ENCODE measurements at regions not wholly inside any gene's neighbourhood (a gene's known extent, or its start where the extent isn't known, plus 50 kb on each side); places are given as distances from the start of the nearest gene placed in this dataset.

DNA sequence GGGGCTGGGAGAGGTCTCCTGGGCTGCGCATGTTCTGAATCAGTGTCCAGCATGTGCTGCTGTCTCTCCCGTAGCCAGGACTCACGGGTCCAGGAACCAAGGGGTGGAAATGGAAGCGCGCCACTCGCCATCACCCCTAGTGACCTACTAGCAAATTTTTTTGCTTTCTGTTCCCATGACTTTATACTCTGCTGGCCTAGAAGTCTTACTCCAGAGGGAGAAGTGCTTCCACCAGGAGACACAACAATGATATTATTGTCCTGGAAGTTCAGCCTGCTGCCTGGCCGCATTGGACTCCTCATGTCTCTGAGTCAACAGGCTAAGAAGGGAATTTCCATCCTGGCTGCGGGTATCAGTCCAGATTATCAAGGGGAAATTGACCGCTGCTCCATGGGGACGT, 729.7 kb downstream of the BRD1 start:
- TF ChIP-seq, protein P1, sequence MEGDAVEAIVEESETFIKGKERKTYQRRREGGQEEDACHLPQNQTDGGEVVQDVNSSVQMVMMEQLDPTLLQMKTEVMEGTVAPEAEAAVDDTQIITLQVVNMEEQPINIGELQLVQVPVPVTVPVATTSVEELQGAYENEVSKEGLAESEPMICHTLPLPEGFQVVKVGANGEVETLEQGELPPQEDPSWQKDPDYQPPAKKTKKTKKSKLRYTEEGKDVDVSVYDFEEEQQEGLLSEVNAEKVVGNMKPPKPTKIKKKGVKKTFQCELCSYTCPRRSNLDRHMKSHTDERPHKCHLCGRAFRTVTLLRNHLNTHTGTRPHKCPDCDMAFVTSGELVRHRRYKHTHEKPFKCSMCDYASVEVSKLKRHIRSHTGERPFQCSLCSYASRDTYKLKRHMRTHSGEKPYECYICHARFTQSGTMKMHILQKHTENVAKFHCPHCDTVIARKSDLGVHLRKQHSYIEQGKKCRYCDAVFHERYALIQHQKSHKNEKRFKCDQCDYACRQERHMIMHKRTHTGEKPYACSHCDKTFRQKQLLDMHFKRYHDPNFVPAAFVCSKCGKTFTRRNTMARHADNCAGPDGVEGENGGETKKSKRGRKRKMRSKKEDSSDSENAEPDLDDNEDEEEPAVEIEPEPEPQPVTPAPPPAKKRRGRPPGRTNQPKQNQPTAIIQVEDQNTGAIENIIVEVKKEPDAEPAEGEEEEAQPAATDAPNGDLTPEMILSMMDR (IDR thresholded peaks at IDR 0.05) = no peak
- TF ChIP-seq ZFX (IDR thresholded peaks at IDR 0.05; ENCODE audit: borderline replicate concordance) = no peak
